Spleen (tissue), 11 donors: ENCODE measurements at regions not wholly inside any gene's neighbourhood (a gene's known extent, or its start where the extent isn't known, plus 50 kb on each side); places are given as distances from the start of the nearest gene placed in this dataset.

Experiments
- DNase-seq: peaks from one replicate; pipeline ENCODE4 v3.0.0-alpha.2; 2020
- H3K27ac ChIP-seq, 8 donors: fragments of 200-600 bp; sonication (generic) in 7 of 8; 1 replicate in 4 of 8; 2 replicates in 4 of 8; pipeline versions ENCODE4 v1.5.0 to v1.8.0; 2016 to 2021; ENCODE audit warnings: inconsistent platforms in 4 of 8, mild to moderate bottlenecking in 4 of 8, moderate library complexity in 1 of 8
- H3K27me3 ChIP-seq, 7 donors: fragments of 200-600 bp; sonication (generic) in 6 of 7; replicated peaks in 1 of 7; 1 replicate in 4 of 7; 2 replicates in 3 of 7; pipeline versions ENCODE4 v1.5.0 to v1.8.0; 2016 to 2021; ENCODE audit warnings: inconsistent platforms in 3 of 7, mild to moderate bottlenecking in 1 of 7
- H3K36me3 ChIP-seq, 6 donors: fragments of 200-600 bp; sonication (generic) in 5 of 6; 1 replicate in 4 of 6; 2 replicates in 2 of 6; pipeline versions ENCODE4 v1.5.0 to v1.8.0; 2016 to 2021; ENCODE audit warnings: inconsistent platforms in 2 of 6
- H3K4me1 ChIP-seq, 6 donors: fragments of 200-600 bp; sonication (generic) in 5 of 6; 1 replicate in 3 of 6; 2 replicates in 3 of 6; pipeline versions ENCODE4 v1.5.0 to v1.8.0; 2016 to 2021; ENCODE audit warnings: inconsistent platforms in 3 of 6
- H3K4me3 ChIP-seq, 8 donors: fragments of 200-600 bp; sonication (generic) in 7 of 8; 1 replicate in 4 of 8; 2 replicates in 4 of 8; pipeline versions ENCODE4 v1.5.0 to v1.8.0; 2016 to 2021; ENCODE audit warnings: inconsistent platforms in 4 of 8, mild to moderate bottlenecking in 4 of 8, moderate library complexity in 2 of 8
- H3K9me3 ChIP-seq, 8 donors: fragments of 200-600 bp; sonication (generic) in 7 of 8; 1 replicate in 4 of 8; 2 replicates in 4 of 8; pipeline versions ENCODE4 v1.5.0 to v1.8.0; 2016 to 2021; ENCODE audit warnings: inconsistent platforms in 4 of 8
- POLR2A ChIP-seq, 3 donors: fragments of 450-650 bp; IDR thresholded peaks; one replicate each; pipeline ENCODE4 v1.5.1; 2017; ENCODE audit warnings: antibody characterized with exemption in 3 of 3, mild to moderate bottlenecking in 1 of 3
- POLR2AphosphoS5 ChIP-seq, 3 donors: sonication (generic); formaldehyde crosslinking; IDR thresholded peaks; one replicate each; pipeline ENCODE4 v1.5.1; 2017; ENCODE audit warnings: antibody characterized with exemption in 3 of 3
- WGBS, 5 donors: extraction: QIAGEN DNeasy Blood & Tissue Kit in 3 of 5; methylation state at CpG; one replicate each; pipeline versions ENCODE4 v1.1.5 to v1.1.7; 2013 to 2018; 5-methylcytosine and 5-hydroxymethylcytosine counted together
- intact Hi-C: fragments of 100-400 bp; cut with DNase I; formaldehyde crosslinking; loops from one replicate; pipeline ENCODE4 v1.15.0; 2023; ENCODE audit warnings: low total_unique reads
- TF ChIP-seq, protein P1 (sequence below), 11 experiments: fragments of 200-600 bp in 7 of 11; fragments of 450-650 bp in 4 of 11; sonication (generic) in 4 of 11; IDR thresholded peaks in 8 of 11; conservative IDR thresholded peaks in 3 of 11; 1 replicate in 7 of 11; 2 replicates in 4 of 11; pipeline versions ENCODE4 v1.4.0 to v1.8.0; 2016 to 2021; ENCODE audit warnings: antibody characterized with exemption in 11 of 11, inconsistent platforms in 4 of 11, mild to moderate bottlenecking in 1 of 11
- donor health status: healthy with polysubstance abuse.
- donor health status: DM: no; HTN: no; CAD: no; lungs with moderate emphysema.
- donor health status: DM: no; HTN: no; CAD: no.
- donor health status: Bipolar disorder and iron deficiency.
- donor health status: healthy.
- donor health status: DM: no; HTN: no; CAD: no.
- donor health status: DM: yes; HTN: yes; CAD: no.

DNA sequence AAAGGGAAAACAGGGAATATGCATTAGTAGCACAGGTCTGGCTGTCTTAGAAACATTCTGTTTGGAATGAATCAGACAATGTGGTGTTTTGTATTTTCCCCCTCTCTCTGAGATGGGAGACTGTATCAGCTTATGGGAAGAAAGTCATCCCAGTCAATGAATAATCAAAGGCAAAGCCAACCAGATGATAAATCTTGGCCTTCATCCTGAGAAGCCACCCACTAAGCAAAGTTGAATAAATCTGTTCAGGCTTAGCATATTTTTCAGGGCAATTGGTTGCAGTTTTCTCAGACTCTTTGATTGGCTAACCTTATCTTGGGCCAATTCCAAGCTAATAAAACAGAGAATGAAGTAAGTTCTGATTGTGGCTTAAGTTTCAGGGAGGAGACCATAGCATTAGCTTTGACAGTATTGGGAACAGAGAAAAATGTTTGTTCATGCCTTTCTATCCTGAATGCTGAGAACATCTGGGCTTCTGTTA is 63.6 kb upstream of the ARL8B start:
- Histone ChIP-seq H3K27me3 (peaks cover 0 to 4% (median 0%) of the 10 kb centered on the region in 7 donors), H3K27ac (no peak overlapping the region), H3K4me1 (peaks cover 7 to 49% (median 31%) of the 10 kb centered on the region in 6 donors), H3K9me3 (no peaks in the 10 kb centered on the region), H3K4me3 (no peak overlapping the region), H3K36me3 (no peaks in the 10 kb centered on the region)
- intact Hi-C loops, result loop anchor here (5.0 to 10.0 kb wide), 2 partner anchors 346 to 404 kb away; no protein-coding TSS in a partner anchor
- TF ChIP-seq, protein P1, sequence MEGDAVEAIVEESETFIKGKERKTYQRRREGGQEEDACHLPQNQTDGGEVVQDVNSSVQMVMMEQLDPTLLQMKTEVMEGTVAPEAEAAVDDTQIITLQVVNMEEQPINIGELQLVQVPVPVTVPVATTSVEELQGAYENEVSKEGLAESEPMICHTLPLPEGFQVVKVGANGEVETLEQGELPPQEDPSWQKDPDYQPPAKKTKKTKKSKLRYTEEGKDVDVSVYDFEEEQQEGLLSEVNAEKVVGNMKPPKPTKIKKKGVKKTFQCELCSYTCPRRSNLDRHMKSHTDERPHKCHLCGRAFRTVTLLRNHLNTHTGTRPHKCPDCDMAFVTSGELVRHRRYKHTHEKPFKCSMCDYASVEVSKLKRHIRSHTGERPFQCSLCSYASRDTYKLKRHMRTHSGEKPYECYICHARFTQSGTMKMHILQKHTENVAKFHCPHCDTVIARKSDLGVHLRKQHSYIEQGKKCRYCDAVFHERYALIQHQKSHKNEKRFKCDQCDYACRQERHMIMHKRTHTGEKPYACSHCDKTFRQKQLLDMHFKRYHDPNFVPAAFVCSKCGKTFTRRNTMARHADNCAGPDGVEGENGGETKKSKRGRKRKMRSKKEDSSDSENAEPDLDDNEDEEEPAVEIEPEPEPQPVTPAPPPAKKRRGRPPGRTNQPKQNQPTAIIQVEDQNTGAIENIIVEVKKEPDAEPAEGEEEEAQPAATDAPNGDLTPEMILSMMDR (IDR thresholded peaks at IDR 0.05 in 8 of 11, conservative IDR thresholded peaks at IDR 0.05 in 3 of 11), result no peak
- TF ChIP-seq POLR2A (IDR thresholded peaks at IDR 0.05) (no peak), POLR2AphosphoS5 (IDR thresholded peaks at IDR 0.05) (no peak)
- DNase-seq, result no peak

DNA sequence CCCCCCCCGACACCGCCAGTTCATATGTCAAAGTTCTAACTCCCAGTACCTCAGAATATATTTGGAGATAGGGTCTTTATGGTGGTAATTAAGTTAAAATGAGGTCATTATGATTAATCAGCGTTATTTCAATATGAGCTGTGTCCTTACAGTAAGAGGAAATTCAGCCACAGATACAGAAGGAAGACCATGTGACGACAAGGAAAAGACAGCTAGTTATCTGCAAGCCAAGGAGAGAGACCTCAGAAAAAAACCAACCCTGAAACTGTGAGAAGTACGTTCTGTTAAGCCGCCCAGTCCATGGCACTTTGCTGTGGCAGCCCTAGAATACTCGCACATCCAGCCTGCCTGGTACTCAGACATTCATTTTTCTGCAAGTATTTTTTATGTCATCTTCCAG is 62.3 kb upstream of the ARL8B start:
- WGBS, 5 donors, result 68 to 87% (median 76%) methylated on average over 7 of the region's 7 CpGs
- H3K27me3 ChIP-seq, result peaks cover 0 to 4% (median 0%) of the 10 kb centered on the region in 7 donors
- H3K4me1 ChIP-seq, result peaks cover 4 to 37% (median 25%) of the 10 kb centered on the region in 6 donors
- DNase-seq, result no peak
- H3K4me3 ChIP-seq, result no peak overlapping the region
- no peaks in the 10 kb centered on the region for H3K9me3 ChIP-seq
- TF ChIP-seq POLR2AphosphoS5 (IDR thresholded peaks at IDR 0.05) (no peak), POLR2A (IDR thresholded peaks at IDR 0.05) (no peak)
- TF ChIP-seq, protein P1 (IDR thresholded peaks at IDR 0.05 in 8 of 11, conservative IDR thresholded peaks at IDR 0.05 in 3 of 11), result no peak
- intact Hi-C loops, result loop anchor here (5.0 to 10.0 kb wide), 2 partner anchors 347 to 405 kb away; no protein-coding TSS in a partner anchor
- no peak overlapping the region for H3K27ac ChIP-seq
- H3K36me3 ChIP-seq, result no peaks in the 10 kb centered on the region

DNA sequence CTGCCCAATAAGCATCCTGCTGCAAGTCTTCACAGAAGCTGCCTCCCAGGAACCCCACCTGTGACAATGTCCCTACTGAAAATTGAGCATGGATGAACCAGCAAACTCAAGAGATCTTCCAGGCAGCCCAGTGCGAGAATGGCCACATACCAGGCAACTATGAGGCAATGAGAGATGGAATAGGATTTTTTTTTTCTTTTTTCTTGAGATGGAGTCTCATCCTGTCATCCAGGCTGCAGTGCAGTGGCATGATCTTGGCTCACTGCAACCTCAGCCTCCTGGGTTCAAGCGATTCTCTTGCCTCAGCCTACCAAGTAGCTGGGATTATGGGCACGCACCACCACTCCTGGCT is 60.9 kb upstream of the ARL8B start:
- TF ChIP-seq POLR2AphosphoS5 (IDR thresholded peaks at IDR 0.05) (no peak), POLR2A (IDR thresholded peaks at IDR 0.05) (no peak)
- TF ChIP-seq, protein P1 (IDR thresholded peaks at IDR 0.05 in 8 of 11, conservative IDR thresholded peaks at IDR 0.05 in 3 of 11), result no peak
- peaks cover 4 to 23% (median 15%) of the 10 kb centered on the region in 6 donors for H3K4me1 ChIP-seq

DNA sequence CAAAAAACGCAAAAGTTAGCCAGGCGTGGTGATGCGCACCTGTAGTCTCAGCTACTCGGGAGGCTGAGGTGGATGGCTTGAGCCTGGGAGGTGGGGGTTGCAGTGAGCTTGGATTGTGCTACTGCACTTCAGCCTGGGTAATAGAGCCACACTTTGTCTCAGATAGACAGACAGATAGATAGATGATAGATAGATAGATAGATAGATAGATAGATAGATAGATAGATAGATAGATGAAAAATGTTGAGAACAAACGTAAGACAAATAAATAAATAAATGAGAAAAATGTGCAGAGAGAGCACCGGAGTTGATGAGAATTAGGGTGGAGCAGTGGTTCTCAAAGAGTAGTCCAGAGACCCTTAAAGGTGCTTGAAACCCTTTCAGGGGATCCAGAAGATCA is 58.4 kb upstream of the ARL8B start:
- intact Hi-C loops, result no loop called here
- DNase-seq, result no peak
- TF ChIP-seq POLR2A (IDR thresholded peaks at IDR 0.05), result no peak
- TF ChIP-seq, protein P1 (IDR thresholded peaks at IDR 0.05 in 8 of 11, conservative IDR thresholded peaks at IDR 0.05 in 3 of 11), result no peak
- no peak for TF ChIP-seq POLR2AphosphoS5 (IDR thresholded peaks at IDR 0.05)

More for the DNA sequence above, 60.9 kb upstream of the ARL8B start:
- Histone ChIP-seq H3K27me3 (peaks cover 0 to 4% (median 0%) of the 10 kb centered on the region in 7 donors), H3K27ac (no peak overlapping the region), H3K4me3 (no peak overlapping the region), H3K36me3 (no peaks in the 10 kb centered on the region), H3K9me3 (no peaks in the 10 kb centered on the region)
- intact Hi-C loops, result no loop called here
- 63 to 93% (median 84%) methylated on average over 3 of the region's 3 CpGs for WGBS, 5 donors
- no peak for DNase-seq

More for the DNA sequence above, 58.4 kb upstream of the ARL8B start:
- WGBS, 5 donors, result 90 to 95% (median 92%) methylated on average over 6 of the region's 6 CpGs
- no peaks in the 10 kb centered on the region for H3K4me1 ChIP-seq
- H3K9me3 ChIP-seq, result no peaks in the 10 kb centered on the region
- H3K36me3 ChIP-seq, result no peaks in the 10 kb centered on the region
- H3K4me3 ChIP-seq, result no peak overlapping the region
- no peak overlapping the region for H3K27ac ChIP-seq
- H3K27me3 ChIP-seq, result peaks cover 0 to 4% (median 0%) of the 10 kb centered on the region in 7 donors
